ENCODE measurements at regions not wholly inside any gene's neighbourhood (a gene's known extent, or its start where the extent isn't known, plus 50 kb on each side); places are given as distances from the start of the nearest gene placed in this dataset.
A peak's percentile ranks its signal among the peaks of the same experiment; 100 is the strongest.

DNA sequence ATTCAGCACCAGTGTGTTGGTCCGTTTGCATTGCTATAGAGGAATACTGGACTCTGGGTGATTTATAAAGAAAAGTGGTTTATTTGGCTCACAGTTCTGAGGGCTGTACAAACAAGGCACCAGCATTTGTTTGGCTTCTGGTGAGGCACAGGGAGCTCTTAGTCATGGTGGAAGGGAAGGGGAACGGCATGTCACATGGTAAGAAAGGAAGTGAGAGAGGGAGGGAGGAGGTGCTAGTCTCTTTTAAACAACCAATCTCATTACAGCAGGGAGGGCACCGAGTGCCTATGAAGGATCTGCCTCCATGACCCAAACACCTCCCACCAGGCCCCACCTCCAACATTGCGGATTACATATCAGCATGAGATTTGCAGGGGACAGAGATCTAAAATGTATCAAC is 143.9 kb upstream of the DLX2 start:
- TF ChIP-seq, protein P1, sequence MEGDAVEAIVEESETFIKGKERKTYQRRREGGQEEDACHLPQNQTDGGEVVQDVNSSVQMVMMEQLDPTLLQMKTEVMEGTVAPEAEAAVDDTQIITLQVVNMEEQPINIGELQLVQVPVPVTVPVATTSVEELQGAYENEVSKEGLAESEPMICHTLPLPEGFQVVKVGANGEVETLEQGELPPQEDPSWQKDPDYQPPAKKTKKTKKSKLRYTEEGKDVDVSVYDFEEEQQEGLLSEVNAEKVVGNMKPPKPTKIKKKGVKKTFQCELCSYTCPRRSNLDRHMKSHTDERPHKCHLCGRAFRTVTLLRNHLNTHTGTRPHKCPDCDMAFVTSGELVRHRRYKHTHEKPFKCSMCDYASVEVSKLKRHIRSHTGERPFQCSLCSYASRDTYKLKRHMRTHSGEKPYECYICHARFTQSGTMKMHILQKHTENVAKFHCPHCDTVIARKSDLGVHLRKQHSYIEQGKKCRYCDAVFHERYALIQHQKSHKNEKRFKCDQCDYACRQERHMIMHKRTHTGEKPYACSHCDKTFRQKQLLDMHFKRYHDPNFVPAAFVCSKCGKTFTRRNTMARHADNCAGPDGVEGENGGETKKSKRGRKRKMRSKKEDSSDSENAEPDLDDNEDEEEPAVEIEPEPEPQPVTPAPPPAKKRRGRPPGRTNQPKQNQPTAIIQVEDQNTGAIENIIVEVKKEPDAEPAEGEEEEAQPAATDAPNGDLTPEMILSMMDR (IDR thresholded peaks at IDR 0.05): no peak
- intact Hi-C loops (cut with DNase I, micrococcal nuclease): no loop called here
- Histone ChIP-seq H3K4me1 (ENCODE audit: low read depth) (no peaks in the 10 kb centered on the region), H3K9me3 (no peaks in the 10 kb centered on the region), H3K36me3 (ENCODE audit: low read depth) (no peaks in the 10 kb centered on the region), H3K4me3 (no peak overlapping the region)
- no peak for DNase-seq
- peak; percentile 47 for ATAC-seq

DNA sequence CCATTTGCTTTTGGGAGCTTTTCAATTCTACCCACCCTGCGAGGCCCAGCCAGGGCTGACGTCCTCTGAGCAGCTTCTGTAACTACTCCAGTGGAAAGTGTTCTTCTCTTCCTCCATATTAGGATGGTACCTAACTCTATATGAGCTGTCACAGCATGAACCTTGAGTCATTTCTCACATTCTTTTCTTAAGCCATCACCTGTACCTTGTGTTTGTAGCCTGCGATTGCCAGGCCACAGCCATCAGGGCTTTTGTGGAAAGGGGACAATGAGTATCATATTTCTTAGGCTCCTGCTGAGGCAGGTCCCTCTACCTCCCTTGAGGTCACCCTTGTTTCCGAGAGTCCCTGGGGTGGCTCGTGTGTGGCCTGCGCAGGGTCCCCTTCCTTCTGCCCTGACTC is 144.5 kb upstream of the DLX2 start:
- no peaks in the 10 kb centered on the region for H3K36me3 ChIP-seq (ENCODE audit: low read depth)
- DNase-seq (no peak), ATAC-seq (no peak)
- H3K4me3 ChIP-seq: no peak overlapping the region
- TF ChIP-seq, protein P1 (IDR thresholded peaks at IDR 0.05): no peak
- no peaks in the 10 kb centered on the region for H3K4me1 ChIP-seq (ENCODE audit: low read depth)
- intact Hi-C loops (cut with DNase I, micrococcal nuclease): no loop called here
- no peaks in the 10 kb centered on the region for H3K9me3 ChIP-seq

GRCh38 chr2:172248381-172248780 is 145.7 kb upstream of the DLX2 start:
- DNase-seq (no peak), ATAC-seq (no peak)
- intact Hi-C loops (cut with DNase I, micrococcal nuclease): no loop called here
- Histone ChIP-seq H3K4me1 (ENCODE audit: low read depth) (no peaks in the 10 kb centered on the region), H3K9me3 (no peaks in the 10 kb centered on the region), H3K36me3 (ENCODE audit: low read depth) (no peaks in the 10 kb centered on the region), H3K4me3 (no peak overlapping the region)
- TF ChIP-seq, protein P1 (IDR thresholded peaks at IDR 0.05): no peak

- intact Hi-C loops (cut with DNase I, micrococcal nuclease): no loop called here
- Histone ChIP-seq H3K4me1 (ENCODE audit: low read depth) (no peaks in the 10 kb centered on the region), H3K9me3 (no peaks in the 10 kb centered on the region), H3K36me3 (ENCODE audit: low read depth) (no peaks in the 10 kb centered on the region), H3K4me3 (no peak overlapping the region)
- ATAC-seq (no peak), DNase-seq (no peak)
- TF ChIP-seq, protein P1 (IDR thresholded peaks at IDR 0.05): no peak
Observed at GRCh38 chr2:172248785-172249187, 146.1 kb upstream of the DLX2 start.

GRCh38 chr2:172249334-172249733 is 146.6 kb upstream of the DLX2 start:
- ATAC-seq: no peak
- H3K4me1 ChIP-seq (ENCODE audit: low read depth): no peaks in the 10 kb centered on the region
- TF ChIP-seq, protein P1 (IDR thresholded peaks at IDR 0.05): no peak
- no peak for DNase-seq
- no peak overlapping the region for H3K4me3 ChIP-seq
- no peaks in the 10 kb centered on the region for H3K9me3 ChIP-seq
- no peaks in the 10 kb centered on the region for H3K36me3 ChIP-seq (ENCODE audit: low read depth)
- intact Hi-C loops (cut with DNase I, micrococcal nuclease): no loop called here

- DNase-seq (no peak), ATAC-seq (no peak)
- Histone ChIP-seq H3K36me3 (ENCODE audit: low read depth) (no peaks in the 10 kb centered on the region), H3K4me1 (ENCODE audit: low read depth) (no peaks in the 10 kb centered on the region), H3K9me3 (no peaks in the 10 kb centered on the region), H3K4me3 (no peak overlapping the region)
- TF ChIP-seq, protein P1 (IDR thresholded peaks at IDR 0.05): no peak
- intact Hi-C loops (cut with DNase I, micrococcal nuclease): no loop called here
Observed at GRCh38 chr2:172249986-172250385, 147.3 kb upstream of the DLX2 start.

Data from mucosa of descending colon (tissue), 3 donors.